HepG2 (cell line): ENCODE measurements at regions not wholly inside any gene's neighbourhood (a gene's known extent, or its start where the extent isn't known, plus 50 kb on each side); places are given as distances from the start of the nearest gene placed in this dataset.

Experiments used
- ATAC-seq: fragments of 200-7000 bp; cut with Tn5 transposase; 3 replicates; pipeline ENCODE4 v1.9.1; 2020; ENCODE audit warnings: mild to moderate bottlenecking, moderate library complexity
- BruUV-seq: library from RNA; stranded (reverse); fragments of 400-500 nt; replicated peaks from 2 replicates; lab custom pipeline; 2021; lab: Mats Ljungman, UMichigan
- CTCF ChIA-PET: fragments of 300-600 bp; formaldehyde crosslinking; extraction: SDS; loops from one replicate; lab custom pipeline; 2021; ENCODE audit warnings: low total read pairs, inconsistent platforms, low intra/inter-chr PET ratio; lab: Yijun Ruan, JAX
- POLR2A ChIA-PET: fragments of 350-600 bp; sonication (Branson Sonifier 250); formaldehyde crosslinking; loops from one replicate; lab custom pipeline; 2020; ENCODE audit warnings: antibody characterized with exemption, inconsistent platforms; lab: Yijun Ruan, JAX
- DNase-seq: peaks from one replicate; pipeline ENCODE4 v3.0.0-alpha.2; 2015; ENCODE audit warnings: low spot score
- FAIRE-seq: peaks from 3 replicates; lab custom pipeline; 2011; peaks lifted over from hg19 to GRCh38; lab: Jason Lieb, UNC
- H2AFZ ChIP-seq: one replicate; pipeline ENCODE4 v1.6.1; 2011; ENCODE audit warnings: low read length, inconsistent platforms
- H3K27ac ChIP-seq: fragments of 300-600 bp; 3 replicates; pipeline ENCODE4 v1.8.0; 2011; ENCODE audit warnings: mixed run types, mild to moderate bottlenecking, mixed read lengths, low read length, inconsistent platforms; ENCODE audit not compliant: insufficient read depth; ENCODE audit errors: extremely low read length
- H3K27me3 ChIP-seq, 2 experiments: fragments of 200-600 bp in 1 of 2; 2 replicates in 1 of 2; 3 replicates in 1 of 2; pipeline versions ENCODE4 v1.6.0 to v1.8.0; 2011; ENCODE audit warnings: low read length in 2 of 2, mild to moderate bottlenecking in 2 of 2, moderate library complexity in 2 of 2, inconsistent platforms in 1 of 2; ENCODE audit not compliant: insufficient read depth in 2 of 2, control insufficient read depth in 1 of 2
- H3K36me3 ChIP-seq, 2 experiments: fragments of 200-600 bp in 1 of 2; replicated peaks in 1 of 2; 2 replicates in 1 of 2; 3 replicates in 1 of 2; pipeline versions ENCODE4 v1.5.1 to v1.8.0; 2011; ENCODE audit warnings: low read length in 2 of 2, inconsistent platforms in 1 of 2; ENCODE audit not compliant: insufficient read depth in 2 of 2, control insufficient read depth in 1 of 2
- H3K4me1 ChIP-seq: 2 replicates; pipeline ENCODE4 v1.5.1; 2012; ENCODE audit warnings: low read length, inconsistent platforms; ENCODE audit not compliant: insufficient read depth
- H3K4me2 ChIP-seq: 2 replicates; pipeline ENCODE4 v1.6.0; 2011; ENCODE audit warnings: low read depth, low read length, inconsistent platforms
- H3K4me3 ChIP-seq, 3 experiments: fragments of 200-600 bp in 1 of 3; sonication (generic), shearing (Covaris generic) in 1 of 3; replicated peaks in 1 of 3; 2 replicates each; pipeline ENCODE4 v1.5.1; 2011 to 2016; ENCODE audit warnings: low read length in 3 of 3, inconsistent platforms in 2 of 3, low read depth in 2 of 3, mild to moderate bottlenecking in 2 of 3, control low read depth in 1 of 3, mixed read lengths in 1 of 3; ENCODE audit not compliant: insufficient read depth in 1 of 3
- H3K79me2 ChIP-seq: one replicate; pipeline ENCODE4 v1.6.1; 2011; ENCODE audit warnings: low read length, inconsistent platforms; ENCODE audit not compliant: insufficient read depth
- H3K9ac ChIP-seq: 2 replicates; pipeline ENCODE4 v1.6.0; 2011; ENCODE audit warnings: mild to moderate bottlenecking, low read depth, low read length, inconsistent platforms; ENCODE audit not compliant: insufficient read depth
- H3K9me3 ChIP-seq: 2 replicates; pipeline ENCODE4 v1.5.1; 2012; ENCODE audit warnings: mild to moderate bottlenecking, low read length
- H4K20me1 ChIP-seq: 2 replicates; pipeline ENCODE4 v1.6.0; 2011; ENCODE audit warnings: inconsistent platforms, mild to moderate bottlenecking, low read length, moderate library complexity; ENCODE audit not compliant: insufficient read depth
- ESRRA ChIP-seq: sonication (generic); formaldehyde crosslinking; IDR thresholded peaks from 2 replicates; pipeline ENCODE4 v1.5.1; 2020; ENCODE audit warnings: mild to moderate bottlenecking, low read depth, missing genetic modification reagents
- GLMP ChIP-seq: sonication (generic); formaldehyde crosslinking; IDR thresholded peaks from 2 replicates; pipeline ENCODE4 v1.9.0; 2021; ENCODE audit warnings: missing genetic modification reagents, mild to moderate bottlenecking, borderline replicate concordance
- KDM5B ChIP-seq: sonication (generic); formaldehyde crosslinking; IDR thresholded peaks from 2 replicates; pipeline ENCODE4 v1.4.0; 2020; ENCODE audit warnings: missing genetic modification reagents, mild to moderate bottlenecking, borderline replicate concordance
- KLF11 ChIP-seq: IDR thresholded peaks from 2 replicates; pipeline ENCODE4 v1.6.1; 2016; ENCODE audit warnings: missing compliant biosample characterization
- MED13 ChIP-seq: sonication (generic); formaldehyde crosslinking; IDR thresholded peaks from 2 replicates; pipeline ENCODE4 v1.5.0; 2020; ENCODE audit warnings: missing genetic modification reagents
- RARA ChIP-seq: IDR thresholded peaks from 2 replicates; pipeline ENCODE4 v1.6.1; 2016; ENCODE audit warnings: missing genetic modification reagents, missing compliant biosample characterization
- RNF219 ChIP-seq: sonication (generic); formaldehyde crosslinking; IDR thresholded peaks from 2 replicates; pipeline ENCODE4 v1.5.0; 2020; ENCODE audit warnings: mild to moderate bottlenecking, missing genetic modification reagents
- ZNF574 ChIP-seq: sonication (generic); formaldehyde crosslinking; IDR thresholded peaks from 2 replicates; pipeline ENCODE4 v1.4.0; 2020; ENCODE audit warnings: missing genetic modification reagents
- ZNF75D ChIP-seq: sonication (generic); formaldehyde crosslinking; IDR thresholded peaks from 2 replicates; pipeline ENCODE4 v1.8.1; 2023; ENCODE audit warnings: missing genetic modification reagents, mild to moderate bottlenecking, borderline replicate concordance
- WGBS: methylation state at CpG from one replicate; pipeline ENCODE4 v1.1.6; 2017; ENCODE audit warnings: low lambda C conversion rate; 5-methylcytosine and 5-hydroxymethylcytosine counted together
- in situ Hi-C: cut with HindIII; loops from 2 replicates; pipeline ENCODE4 v1.10.0; 2017; ENCODE audit warnings: low pct_unique_long_range_greater_than_20kb; ENCODE audit not compliant: extremely low pct_ligation_motif_present
- intact Hi-C: fragments of 100-400 bp; cut with micrococcal nuclease; formaldehyde crosslinking; loops from one replicate; pipeline ENCODE4 v1.10.0; 2022; ENCODE audit not compliant: unreplicated experiment
- TF ChIP-seq, protein P1 (sequence below): sonication (generic); formaldehyde crosslinking; IDR thresholded peaks from 2 replicates; pipeline ENCODE4 v1.4.0; 2020; ENCODE audit warnings: mild to moderate bottlenecking, low read depth, missing genetic modification reagents
- TF ChIP-seq, protein P2 (sequence below): IDR thresholded peaks from 2 replicates; pipeline ENCODE4 v1.6.1; 2018; ENCODE audit warnings: missing genetic modification reagents, mild to moderate bottlenecking, missing compliant biosample characterization

DNA sequence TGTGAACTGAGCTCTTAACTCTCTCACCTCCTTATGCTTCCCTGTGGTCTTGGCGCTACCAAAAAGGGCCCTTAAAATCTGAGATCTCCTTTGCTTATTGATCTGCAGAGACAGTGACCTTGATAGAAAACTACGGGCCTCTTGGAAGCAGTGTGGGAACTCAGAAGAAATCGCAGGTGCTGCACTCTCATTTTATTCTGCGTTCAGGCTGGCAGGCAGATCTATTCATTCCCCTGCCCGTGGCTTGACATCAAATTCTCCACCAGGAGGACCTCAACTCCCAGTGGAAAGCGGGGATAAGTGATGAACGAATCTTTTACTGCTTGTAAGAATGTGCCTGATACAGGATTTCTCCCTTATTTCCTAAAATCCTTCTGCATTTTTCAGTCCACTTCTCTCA, 143.2 kb upstream of the SEL1L start (continued):
- no peak for TF ChIP-seq KLF11 (CRISPR knock-in tag)
- TF ChIP-seq, protein P1, sequence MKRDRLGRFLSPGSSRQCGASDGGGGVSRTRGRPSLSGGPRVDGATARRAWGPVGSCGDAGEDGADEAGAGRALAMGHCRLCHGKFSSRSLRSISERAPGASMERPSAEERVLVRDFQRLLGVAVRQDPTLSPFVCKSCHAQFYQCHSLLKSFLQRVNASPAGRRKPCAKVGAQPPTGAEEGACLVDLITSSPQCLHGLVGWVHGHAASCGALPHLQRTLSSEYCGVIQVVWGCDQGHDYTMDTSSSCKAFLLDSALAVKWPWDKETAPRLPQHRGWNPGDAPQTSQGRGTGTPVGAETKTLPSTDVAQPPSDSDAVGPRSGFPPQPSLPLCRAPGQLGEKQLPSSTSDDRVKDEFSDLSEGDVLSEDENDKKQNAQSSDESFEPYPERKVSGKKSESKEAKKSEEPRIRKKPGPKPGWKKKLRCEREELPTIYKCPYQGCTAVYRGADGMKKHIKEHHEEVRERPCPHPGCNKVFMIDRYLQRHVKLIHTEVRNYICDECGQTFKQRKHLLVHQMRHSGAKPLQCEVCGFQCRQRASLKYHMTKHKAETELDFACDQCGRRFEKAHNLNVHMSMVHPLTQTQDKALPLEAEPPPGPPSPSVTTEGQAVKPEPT, result no peak

- Histone ChIP-seq H3K4me2 (no peak overlapping the region), H3K36me3 (no peaks in the 10 kb centered on the region), H3K4me1 (no peaks in the 10 kb centered on the region), H3K9me3 (no peaks in the 10 kb centered on the region), H4K20me1 (no peaks in the 10 kb centered on the region), H3K79me2 (no peaks in the 10 kb centered on the region), H3K9ac (no peak overlapping the region), H3K27me3 (peaks cover 0 to 8% of the 10 kb centered on the region in 2 experiments; a peak in 2 of 5 replicates), H3K4me3 (no peak overlapping the region), H2AFZ (no peak overlapping the region), H3K27ac (no peak overlapping the region)
- FAIRE-seq, result no peak
- WGBS, result 50% methylated on average over 1 of the region's 1 CpG
- DNase-seq, result no peak
- in situ Hi-C loops, result no loop called here
- no TSS peak for BruUV-seq
- ATAC-seq, result no peak
- ChIA-PET CTCF (no interaction called here), POLR2A (no interaction called here)
- intact Hi-C loops, result no loop called here
- TF ChIP-seq RNF219 (CRISPR knock-in tag) (no peak), RARA (no peak), ZNF574 (CRISPR knock-in tag) (no peak), GLMP (CRISPR knock-in tag) (no peak), ESRRA (CRISPR knock-in tag) (no peak), MED13 (CRISPR knock-in tag) (no peak), KDM5B (CRISPR knock-in tag) (no peak), ZNF75D (CRISPR knock-in tag) (no peak)
- TF ChIP-seq, protein P2, sequence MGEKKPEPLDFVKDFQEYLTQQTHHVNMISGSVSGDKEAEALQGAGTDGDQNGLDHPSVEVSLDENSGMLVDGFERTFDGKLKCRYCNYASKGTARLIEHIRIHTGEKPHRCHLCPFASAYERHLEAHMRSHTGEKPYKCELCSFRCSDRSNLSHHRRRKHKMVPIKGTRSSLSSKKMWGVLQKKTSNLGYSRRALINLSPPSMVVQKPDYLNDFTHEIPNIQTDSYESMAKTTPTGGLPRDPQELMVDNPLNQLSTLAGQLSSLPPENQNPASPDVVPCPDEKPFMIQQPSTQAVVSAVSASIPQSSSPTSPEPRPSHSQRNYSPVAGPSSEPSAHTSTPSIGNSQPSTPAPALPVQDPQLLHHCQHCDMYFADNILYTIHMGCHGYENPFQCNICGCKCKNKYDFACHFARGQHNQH (CRISPR knock-in tag), result no peak
Measured at GRCh38 chr14:81677736-81678135, 144.1 kb upstream of the SEL1L start.
